C1 segment of cervical spinal cord (tissue), 14 donors: ENCODE measurements at regions not wholly inside any gene's neighbourhood (a gene's known extent, or its start where the extent isn't known, plus 50 kb on each side); places are given as distances from the start of the nearest gene placed in this dataset.

Source experiments
- DNase-seq, 14 donors: peaks; one replicate each; lab custom pipeline; 2025; lab: John Stamatoyannopoulos, UW

DNA sequence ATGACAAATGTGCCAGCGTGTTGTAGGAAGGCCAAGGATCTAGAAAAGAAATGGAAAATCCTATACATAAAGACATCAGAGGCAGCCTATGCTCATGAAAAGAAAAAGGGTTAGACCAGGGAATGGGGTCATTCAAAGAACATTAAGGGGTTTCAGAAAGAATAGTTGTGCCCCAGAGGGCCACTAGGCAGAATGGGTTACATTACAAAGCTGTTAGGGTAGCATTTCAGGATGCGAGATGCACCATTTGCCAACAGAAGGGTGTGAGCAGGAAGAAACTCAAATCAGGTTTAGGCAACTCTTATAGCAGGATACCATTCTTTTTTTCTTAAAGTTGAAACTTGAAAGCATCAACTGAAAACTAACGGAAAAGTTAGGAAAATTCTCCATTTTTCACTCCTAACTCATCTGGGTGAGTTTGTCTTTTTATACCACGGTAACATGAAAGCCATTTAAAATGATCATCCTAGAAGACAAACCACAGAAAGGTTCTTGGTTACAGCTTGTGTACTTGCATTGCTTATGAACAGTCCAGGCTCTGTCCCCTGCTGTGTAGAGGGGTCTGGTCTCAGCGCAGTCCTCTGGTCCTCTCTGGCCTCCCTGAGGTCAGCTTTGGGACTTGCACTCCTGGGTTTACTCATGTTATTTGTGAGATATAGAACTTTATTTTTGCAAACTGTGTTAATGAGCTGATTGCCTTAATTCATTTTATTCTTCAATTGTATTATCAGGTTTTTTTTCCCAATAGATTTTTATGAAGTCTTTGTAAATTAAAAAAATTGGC is 209.1 kb downstream of the DACT1 start:
- DNase-seq, result no peak

DNA sequence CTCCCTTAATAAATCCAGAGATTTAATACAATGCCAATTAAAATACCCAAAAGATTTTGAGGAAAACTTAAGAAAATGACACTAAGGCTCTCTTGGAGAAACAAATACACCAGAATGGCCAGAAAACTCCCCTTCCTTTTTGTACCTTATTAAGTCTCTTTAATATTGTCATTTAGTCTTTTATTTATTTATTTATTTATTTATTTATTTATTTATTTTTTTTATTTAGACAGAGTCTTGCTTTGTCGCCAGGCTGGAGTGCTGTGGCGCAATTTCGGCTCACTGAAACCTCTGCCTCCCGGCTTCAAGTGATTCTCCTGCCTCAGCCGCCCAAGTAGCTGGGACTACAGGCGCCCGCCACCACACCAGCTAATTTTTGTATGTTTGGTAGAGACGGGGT is 210.6 kb downstream of the DACT1 start:
- no peak for DNase-seq

DNA sequence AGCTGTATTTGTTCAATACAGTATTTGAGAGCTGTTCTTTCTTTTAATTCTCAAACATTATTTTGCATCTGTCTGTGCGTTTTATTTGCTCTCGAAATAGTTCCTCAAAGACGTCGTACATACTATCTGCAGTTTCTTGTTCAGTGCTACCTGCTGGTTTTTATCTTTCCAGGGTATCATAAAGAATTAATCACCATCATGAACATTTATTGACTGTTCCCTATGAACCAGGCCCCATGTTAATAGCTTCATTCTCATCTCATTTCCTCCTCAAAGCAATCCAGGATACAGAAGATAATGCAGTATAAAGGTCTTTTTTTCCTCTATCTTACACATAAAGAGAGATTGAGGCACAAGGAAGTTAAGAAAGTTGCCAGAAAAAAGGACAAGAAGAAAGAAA is 211.8 kb downstream of the DACT1 start:
- no peak for DNase-seq

DNA sequence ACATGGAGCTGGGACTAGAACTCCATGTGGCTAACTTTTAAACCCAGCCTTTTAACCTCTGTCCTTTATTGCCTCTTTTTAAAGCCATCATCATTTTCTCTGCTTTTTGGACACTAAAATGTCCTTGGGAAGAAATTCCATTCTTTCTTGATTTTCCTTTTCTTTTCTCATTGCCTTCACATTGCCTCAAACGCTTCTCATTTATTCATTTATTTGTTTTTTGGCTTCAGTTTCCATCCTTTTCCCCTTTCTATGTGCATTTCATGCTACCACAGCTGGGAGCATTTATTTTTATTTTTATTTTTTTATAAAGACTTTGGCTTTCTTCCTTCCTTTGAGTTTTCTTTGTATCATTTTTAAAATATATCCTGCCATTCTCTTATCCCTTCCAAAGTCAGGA is 212.2 kb downstream of the DACT1 start:
- DNase-seq, result no peak

DNA sequence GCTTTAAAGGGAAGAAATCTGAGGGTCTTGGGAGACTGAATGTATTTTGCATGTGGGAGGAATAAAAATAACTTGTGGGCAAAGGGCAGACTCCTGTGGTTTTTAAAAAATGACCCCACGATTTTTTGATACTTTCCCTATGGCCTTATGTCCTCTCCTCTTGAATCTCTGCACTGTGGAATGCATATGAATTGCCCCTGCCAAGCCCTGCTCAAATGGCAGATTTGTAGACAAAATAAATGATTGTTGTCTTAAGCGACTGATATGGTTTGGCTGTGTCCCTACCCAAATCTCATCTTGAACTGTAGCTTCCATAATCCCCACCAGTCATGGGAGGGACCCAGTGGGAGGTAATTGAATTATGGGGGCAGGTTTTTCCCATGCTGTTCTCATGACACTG is 223.8 kb downstream of the DACT1 start:
- DNase-seq, result no peak

DNA sequence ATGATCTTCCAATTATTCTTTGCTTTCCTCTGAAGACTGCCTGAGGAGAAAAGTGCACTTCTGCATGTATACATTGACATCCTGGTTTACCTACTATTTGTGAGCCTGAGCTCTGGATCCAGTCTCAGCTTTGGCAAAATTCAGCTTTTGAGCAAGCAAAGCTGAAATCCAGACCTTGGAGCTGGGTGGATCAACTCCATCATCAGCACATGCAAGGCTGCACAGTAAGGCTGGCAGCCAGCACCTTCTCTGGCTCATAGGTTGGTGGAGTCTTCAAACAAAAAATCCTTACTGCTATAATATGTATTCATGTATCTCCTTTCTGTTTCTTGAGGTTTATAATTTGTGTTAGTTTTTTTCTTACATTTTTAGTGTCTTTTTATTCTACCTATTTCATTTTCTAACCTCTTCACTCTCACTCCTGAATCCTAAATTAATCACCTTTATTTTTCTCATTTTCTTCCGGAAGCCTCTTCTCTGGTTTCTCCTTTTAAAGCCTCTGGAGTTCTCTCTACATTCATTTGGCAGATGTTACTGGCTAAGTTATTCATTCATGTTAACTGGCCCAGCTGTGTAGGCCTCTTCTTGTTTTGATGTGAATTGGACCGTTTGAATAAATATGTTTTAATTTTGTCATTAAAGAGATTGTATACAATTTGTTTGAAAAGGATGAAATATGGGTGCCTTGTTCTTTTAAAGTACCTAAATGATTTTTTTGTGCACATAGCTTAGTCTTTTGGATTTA is 224.8 kb downstream of the DACT1 start:
- peak in 1 of 14 donors; percentile 63 for DNase-seq

DNA sequence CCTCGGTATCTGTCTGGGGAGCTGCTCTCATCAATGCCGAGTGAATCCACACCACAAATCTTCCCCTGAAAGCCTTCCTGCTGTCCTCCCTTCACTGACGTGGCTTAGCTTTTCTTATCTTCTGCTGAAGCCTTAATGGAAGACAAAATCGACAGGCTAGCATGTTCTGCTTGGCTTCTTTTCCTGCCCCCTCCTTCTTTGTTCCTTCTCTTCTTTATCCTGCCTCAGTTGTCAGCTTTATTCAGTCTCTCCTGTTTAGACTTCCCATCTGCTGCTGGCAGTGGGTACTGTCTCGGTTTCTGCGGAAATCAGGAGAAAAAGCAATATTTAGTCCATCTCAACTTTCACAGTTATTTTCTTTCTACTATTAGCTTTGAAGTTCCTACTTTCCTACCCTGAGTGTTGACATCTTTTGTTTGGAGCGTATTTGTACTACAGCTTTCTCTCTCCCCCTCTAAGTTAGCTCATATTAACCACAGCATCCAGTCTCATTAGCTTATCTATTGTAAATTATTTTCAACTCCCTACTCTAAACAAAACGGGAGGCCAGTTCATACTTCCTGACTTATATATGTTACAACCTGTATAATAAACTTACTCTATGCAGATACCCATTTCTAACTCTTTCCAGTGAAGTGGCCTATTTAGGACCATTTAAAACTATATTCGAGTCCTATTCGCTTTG is 226.0 kb downstream of the DACT1 start:
- DNase-seq, result peak in 1 of 14 donors; percentile 28

DNA sequence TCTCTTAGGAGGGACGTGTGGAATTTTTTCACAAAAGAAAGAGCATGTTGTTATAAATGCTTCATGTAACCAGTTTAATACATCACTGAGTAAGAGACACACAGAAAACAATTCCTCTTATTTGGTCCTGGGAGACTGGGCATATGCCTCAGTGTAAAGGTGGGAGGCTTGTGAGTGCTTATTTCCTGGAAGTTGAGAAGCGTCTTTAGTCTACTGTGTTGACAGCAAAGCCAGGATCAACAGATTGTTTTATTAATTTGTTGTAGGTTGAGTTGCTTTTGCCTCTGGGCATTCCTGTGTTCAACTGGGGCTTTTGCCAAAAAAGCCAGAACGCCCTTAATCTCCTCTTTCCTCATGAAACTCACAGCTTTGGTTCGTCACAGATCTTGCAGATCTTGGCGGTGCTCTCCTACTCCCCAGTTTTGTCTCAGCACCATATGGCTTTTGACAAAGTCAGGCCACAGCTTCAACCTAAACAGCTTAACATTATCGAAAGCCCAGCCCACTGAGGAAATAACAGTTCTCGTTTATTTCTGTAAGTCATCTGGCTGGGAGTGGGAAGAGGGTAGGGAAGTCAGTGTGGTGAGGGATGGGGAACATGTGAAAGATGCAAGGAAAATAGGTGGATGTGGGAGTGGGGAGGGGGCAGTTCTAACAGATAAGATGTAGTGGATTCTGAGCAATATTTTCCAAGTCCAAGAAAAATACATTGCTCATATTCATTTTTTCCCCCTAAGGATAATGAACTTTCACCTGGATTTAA is 227.2 kb downstream of the DACT1 start:
- DNase-seq, result peak in 1 of 14 donors; percentile 83

DNA sequence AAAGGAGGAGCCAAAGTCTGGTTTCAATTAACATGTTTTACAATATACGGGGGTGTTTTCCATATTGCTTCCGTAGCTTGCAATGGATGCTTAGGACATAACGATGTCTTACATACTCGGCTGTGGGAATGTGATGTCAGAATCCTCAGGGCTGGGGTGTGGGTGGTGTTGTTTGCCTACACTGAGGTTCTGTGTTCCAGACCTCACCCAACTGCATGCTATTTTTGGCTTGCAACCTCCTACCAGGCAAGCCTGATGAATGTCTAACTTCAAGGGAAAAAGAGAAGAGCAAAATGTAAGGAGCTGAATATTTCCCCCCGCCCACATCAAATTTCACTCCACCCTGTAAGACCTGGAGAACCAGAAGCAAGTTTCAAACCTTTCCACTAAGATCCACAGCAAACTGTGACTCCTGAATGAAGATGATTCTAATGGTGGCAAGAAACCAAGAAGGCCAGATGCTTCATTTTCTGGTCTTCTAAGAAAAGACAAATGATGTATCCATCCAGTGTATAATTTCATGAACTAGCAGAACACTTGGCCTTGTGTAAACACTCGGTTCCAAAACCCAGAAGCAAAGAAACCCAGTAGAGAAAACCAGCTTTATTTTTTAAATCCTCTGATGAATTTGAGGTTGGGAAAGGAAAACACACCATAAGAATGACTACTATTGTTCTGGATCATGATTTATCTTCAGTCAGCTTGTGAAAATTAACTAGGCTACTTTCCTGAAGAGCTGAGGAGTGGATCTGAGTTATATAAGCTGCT is 227.9 kb downstream of the DACT1 start:
- DNase-seq, result peak in 1 of 14 donors; percentile 45

DNA sequence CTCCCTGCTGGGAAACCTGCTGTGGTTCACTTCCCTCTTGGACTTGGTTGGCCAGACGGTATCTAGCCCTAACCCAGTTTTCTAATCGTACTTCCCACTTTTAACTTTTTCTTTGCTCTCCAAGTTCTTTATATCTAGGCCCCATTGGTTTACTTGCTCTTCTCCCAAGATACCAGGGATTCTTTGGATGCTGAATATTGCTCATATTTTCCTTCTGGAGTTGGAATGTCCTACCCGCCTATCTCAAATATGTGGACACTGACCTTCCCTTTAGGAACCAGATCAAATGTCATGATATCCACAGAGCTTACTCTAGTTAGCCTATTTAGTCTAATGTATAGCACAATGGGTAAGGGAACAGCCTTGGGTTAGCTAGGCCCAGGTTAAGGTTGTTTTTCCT is 228.6 kb downstream of the DACT1 start:
- no peak for DNase-seq

DNA sequence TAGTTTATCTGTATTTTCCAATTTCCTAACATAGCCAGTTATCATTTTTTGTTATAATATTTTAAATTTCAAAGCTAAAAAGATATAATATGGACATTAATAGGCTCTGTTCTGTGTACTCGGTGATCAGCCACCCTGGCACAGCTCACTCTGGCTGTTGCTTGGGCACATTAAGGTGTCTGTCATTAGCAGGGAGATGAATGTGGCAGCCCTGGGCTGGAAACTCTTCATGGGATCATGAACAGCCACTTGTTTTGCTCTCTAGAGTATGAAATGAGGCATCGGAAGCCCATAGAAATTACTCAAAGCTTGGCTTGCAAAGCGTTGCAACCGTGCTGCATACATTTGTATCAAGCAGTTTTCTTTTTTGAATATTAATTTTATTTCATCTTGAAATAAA is 233.2 kb downstream of the DACT1 start:
- no peak for DNase-seq

DNA sequence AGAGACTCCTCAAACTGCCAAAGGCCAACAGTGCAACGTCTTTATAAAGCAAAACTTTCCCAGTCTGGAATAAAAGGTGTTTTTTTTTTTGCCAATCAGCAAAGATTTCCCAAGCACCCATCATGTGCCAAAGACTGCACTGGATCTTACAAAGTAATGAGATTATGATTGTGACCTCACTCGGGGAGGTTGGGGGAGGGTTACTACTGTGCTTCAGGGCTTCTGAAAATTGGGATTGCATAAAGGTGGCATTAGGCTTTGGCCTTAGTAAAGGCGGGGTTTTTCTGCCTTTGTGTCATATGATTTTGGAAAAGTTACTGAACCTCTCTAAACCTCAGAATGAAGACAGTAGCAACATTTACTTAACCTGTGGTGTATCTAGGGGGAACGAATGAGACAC is 233.8 kb downstream of the DACT1 start:
- DNase-seq, result no peak

DNA sequence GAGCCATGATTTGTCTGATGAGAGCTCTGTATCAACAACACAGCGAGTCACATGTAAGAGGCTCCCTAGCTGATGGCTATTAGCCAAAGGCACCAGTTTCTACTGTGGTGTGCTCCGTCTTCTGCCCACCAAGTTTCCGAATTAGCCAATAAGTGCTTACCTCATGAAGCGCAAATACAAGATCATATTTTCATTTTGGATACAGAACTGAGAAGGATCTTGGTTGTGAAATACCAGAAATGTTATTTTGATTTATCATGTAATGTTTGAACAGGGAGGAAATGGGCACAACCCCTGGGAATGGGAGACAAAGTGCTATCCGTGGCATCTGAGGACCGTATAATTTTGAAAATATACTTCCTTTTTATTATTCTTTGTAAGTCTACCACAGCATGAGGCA is 234.3 kb downstream of the DACT1 start:
- DNase-seq, result peak in 1 of 14 donors; percentile 8

DNA sequence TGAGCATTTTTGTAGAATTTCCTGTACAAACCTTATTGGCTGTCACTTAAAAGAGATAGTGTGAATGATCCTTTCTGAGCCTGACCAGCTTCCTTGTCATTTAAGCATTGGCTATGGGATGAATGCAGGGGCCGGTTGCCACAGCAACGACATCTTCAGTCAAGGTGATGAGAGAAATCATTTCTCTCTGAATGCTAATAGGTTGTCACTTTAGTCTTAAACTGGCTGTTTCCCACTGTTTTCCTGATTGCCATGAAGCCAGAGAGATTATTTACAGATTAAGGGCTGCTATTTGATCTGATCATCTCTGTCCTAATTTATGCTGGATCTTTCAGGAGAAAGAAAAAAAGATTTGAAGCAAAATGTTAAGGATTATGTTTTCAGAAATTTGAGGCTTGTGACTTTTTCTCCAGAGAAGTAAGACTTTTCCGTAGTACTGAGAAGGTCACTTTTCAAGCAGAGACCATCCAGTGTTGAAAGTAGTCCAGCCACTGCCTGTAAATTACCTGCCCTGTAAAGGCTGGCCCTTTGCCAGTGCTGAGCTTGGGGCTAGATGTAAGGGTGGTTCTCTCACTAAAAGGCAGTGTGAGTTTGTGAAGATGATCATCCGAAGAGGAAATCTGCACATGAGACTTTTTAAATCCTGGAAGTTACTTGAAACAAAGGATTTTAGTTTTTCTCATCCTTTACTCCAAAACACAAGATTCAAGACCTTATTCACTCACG is 235.6 kb downstream of the DACT1 start:
- peak in 1 of 14 donors; percentile 20 for DNase-seq

DNA sequence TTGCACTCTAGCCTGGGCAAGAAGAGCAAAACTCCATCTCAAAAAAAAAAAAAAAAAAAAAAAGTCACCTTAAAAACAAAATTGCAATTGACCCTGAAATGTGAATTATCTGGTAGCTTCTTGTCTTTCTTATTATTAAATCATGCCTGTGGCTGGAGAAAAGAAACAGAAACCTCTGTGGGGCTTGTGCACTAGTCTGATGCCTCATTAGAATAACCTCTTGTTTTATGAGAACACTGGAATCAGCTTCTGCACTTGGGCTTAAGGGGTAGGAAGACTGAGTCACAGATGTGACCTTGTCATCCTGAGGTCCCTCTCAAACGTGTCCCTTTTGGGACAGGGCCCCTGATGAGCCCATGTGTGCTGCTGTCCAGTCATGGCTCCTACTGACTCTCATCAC is 237.9 kb downstream of the DACT1 start:
- DNase-seq, result no peak

DNA sequence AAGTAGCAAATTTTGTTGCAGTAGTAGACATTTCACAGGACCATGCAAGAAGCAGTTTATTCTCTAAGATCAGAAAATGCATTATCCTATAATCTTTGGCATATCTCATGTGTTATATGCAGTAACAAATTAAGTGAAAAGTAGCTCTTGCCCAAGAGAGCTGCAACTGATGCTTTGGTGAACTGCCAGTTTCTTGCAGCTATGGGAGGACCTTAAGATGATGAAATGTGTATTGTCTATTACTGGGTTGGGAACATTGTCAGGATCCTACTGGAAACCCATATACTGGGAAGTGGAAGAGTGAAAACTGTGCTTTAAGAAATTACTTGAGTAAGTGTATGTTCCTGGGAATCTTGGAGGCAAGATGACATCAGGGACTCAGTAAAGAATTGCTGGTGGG is 238.8 kb downstream of the DACT1 start:
- DNase-seq, result no peak

DNA sequence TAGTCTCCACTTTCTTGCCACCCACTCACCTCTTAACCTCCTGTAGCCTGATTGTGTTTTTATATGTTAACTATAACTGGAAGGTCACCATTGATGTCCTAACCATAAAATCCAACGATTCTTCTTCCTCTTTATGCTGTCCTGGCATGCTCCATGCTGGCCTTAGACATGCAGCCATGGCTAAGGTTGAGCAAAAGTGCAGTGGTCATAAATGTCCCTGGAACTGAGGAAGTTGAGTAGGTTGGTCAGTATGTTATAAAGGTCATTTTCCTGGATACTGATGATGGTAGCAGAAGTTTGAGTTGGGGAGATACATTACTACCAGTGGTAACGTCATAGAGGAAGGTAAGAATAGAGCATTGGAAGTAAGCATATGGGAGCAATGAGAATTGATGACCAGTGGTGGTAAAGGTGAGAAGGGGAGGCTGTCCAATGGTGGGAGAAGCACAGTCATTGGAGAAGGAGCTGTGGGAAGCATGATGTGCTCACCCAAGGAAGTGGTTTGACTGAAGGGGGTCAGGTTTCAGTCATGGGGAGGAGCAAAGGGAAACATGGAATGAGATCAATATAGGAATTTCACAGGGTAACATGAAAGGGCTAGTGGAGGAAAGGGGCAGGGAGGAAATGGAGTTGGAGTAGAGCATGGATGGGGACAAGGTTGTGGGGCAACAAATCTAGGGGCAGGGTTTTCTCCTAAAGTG is 240.8 kb downstream of the DACT1 start:
- no peak for DNase-seq

DNA sequence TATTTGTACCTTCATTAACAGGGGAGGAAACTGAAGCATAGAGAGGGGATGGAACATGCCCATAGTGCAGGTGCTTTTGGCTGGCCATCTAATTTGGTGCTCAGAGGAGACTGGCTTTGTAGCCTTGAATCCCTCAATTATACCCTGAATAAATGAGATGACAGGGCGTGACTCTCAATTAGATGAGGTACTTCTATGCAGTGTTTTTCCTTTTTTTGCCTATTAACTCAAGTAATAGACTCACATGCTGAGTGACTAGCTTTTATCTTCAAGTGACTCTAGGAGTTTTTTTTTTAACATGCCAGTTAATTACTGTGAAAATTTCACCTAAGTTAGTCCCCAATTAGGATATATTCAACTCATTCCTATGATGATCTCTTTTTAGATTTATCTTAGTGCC is 243.7 kb downstream of the DACT1 start:
- DNase-seq, result no peak

DNA sequence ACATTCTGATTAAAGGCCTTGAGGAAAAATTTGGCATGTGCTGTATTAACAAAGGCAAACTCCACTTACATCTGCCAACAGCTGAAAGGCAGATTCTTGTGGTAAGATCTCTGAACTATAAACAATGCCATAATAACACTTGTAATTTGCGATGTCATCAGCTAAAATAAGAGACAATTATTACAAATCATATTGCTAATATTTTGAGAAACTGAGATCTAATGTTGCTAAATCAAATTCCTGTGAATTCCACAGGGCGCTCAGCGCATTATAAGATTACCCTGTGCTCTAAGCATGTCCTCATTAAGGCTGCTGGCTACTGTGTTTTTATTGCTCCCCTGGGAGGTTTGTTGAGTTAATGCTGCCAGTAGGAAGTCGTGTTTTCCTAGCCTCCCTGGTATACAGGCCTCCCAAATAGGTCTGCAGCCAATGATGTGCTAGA is 244.8 kb downstream of the DACT1 start:
- no peak for DNase-seq

DNA sequence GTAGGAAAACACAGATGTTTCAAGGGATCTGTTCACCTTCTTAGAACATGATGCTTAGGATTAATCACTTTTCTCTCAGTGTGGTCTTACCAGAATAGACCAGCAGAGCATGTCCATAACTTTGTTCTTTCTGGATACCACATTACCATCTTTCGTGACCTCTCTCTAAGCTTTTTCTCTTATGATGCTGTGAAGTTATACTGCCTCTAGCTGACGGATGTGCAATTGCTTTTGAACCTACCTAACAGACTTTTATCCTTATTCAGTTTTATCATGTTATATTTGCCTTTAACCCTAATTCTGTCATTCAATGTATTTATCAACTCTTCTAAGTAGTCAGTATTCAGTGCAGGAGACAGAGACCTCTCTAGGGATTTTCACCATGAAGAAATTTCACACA is 246.7 kb downstream of the DACT1 start:
- DNase-seq, result no peak
